Progenitor cell of endocrine pancreas (in vitro differentiated cells): ENCODE measurements at regions not wholly inside any gene's neighbourhood (a gene's known extent, or its start where the extent isn't known, plus 50 kb on each side); places are given as distances from the start of the nearest gene placed in this dataset.
A peak's percentile ranks its signal among the peaks of the same experiment; 100 is the strongest.

ENCODE experiments used
- DNase-seq: peaks from one replicate; pipeline ENCODE4 v3.0.0; 2021; ENCODE audit warnings: low spot score; ENCODE audit not compliant: unreplicated experiment
- H3K27ac Mint-ChIP-seq: 2 replicates; pipeline ENCODE4 v1.8.0; 2021; ENCODE audit warnings: mild to moderate bottlenecking, moderate library complexity, mixed read lengths
- H3K27me3 Mint-ChIP-seq: 2 replicates; pipeline ENCODE4 v1.8.0; 2021; ENCODE audit warnings: mixed read lengths
- H3K36me3 Mint-ChIP-seq: 2 replicates; pipeline ENCODE4 v1.8.0; 2022; ENCODE audit warnings: mixed read lengths; ENCODE audit not compliant: insufficient read depth
- H3K4me1 Mint-ChIP-seq: 2 replicates; pipeline ENCODE4 v1.8.0; 2021; ENCODE audit warnings: low read depth, mixed read lengths
- H3K4me3 Mint-ChIP-seq: 2 replicates; pipeline ENCODE4 v1.8.0; 2021; ENCODE audit warnings: low read depth, mild to moderate bottlenecking, moderate library complexity, mixed read lengths
- H3K9me3 Mint-ChIP-seq: 2 replicates; pipeline ENCODE4 v1.8.0; 2021; ENCODE audit warnings: low read depth, mixed read lengths
- TF ChIP-seq, protein P1 (sequence below): fragments of 200-600 bp; sonication (generic); IDR thresholded peaks from one replicate; pipeline ENCODE4 v1.5.0; 2021; ENCODE audit warnings: antibody characterized with exemption, mild to moderate bottlenecking; ENCODE audit not compliant: unreplicated experiment

DNA sequence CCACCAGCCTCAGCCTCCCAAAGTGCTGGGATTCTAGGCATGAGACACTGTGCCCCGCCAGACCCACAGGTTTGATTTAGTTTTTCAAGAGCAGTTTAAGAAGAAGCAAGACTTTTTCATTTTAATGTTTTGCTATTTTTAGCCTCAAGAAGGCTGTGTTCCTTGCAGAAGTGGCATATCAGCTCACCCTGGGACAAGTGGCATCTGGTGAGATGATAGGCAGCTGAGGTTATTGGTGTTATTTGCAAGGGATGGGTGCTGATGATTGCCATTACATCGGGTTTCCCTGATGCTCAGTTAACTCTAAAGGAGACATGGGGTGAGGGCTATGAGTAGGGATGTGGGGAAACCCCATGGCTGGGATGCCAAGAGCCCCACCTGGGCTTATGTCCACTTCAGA is 120.4 kb downstream of the MXRA5 start:
- H3K4me1 Mint-ChIP-seq, result no peaks in the 10 kb centered on the region

DNA sequence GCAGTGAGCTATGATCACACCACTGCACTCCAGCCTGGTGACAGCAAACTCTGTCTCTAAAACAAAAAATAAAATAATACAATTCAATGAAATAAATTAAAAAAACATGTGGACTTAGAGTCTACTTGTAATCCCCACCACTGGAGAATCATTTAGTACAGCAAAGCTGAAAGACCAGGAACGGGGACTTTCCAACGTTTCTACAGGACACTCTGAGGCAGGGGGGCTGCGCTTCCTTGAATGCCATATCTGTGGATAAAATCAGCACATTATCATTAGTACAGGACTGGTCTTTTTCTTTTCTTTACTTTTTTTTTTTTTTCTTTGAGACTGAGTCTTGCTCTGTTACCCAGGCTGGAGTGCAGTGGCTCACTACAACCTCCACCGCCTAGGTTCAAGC is 124.8 kb downstream of the MXRA5 start:
- DNase-seq, result no peak
- no peak overlapping the region for H3K4me3 Mint-ChIP-seq
- H3K9me3 Mint-ChIP-seq, result no peaks in the 10 kb centered on the region
- no peaks in the 10 kb centered on the region for H3K36me3 Mint-ChIP-seq
- TF ChIP-seq, protein P1, sequence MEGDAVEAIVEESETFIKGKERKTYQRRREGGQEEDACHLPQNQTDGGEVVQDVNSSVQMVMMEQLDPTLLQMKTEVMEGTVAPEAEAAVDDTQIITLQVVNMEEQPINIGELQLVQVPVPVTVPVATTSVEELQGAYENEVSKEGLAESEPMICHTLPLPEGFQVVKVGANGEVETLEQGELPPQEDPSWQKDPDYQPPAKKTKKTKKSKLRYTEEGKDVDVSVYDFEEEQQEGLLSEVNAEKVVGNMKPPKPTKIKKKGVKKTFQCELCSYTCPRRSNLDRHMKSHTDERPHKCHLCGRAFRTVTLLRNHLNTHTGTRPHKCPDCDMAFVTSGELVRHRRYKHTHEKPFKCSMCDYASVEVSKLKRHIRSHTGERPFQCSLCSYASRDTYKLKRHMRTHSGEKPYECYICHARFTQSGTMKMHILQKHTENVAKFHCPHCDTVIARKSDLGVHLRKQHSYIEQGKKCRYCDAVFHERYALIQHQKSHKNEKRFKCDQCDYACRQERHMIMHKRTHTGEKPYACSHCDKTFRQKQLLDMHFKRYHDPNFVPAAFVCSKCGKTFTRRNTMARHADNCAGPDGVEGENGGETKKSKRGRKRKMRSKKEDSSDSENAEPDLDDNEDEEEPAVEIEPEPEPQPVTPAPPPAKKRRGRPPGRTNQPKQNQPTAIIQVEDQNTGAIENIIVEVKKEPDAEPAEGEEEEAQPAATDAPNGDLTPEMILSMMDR, result no peak
- H3K27ac Mint-ChIP-seq, result no peak overlapping the region
- H3K27me3 Mint-ChIP-seq, result no peaks in the 10 kb centered on the region
- H3K4me1 Mint-ChIP-seq, result no peaks in the 10 kb centered on the region

More for the DNA sequence above, 120.4 kb downstream of the MXRA5 start:
- TF ChIP-seq, protein P1, result no peak
- no peaks in the 10 kb centered on the region for H3K36me3 Mint-ChIP-seq
- H3K27ac Mint-ChIP-seq, result no peak overlapping the region
- H3K9me3 Mint-ChIP-seq, result no peaks in the 10 kb centered on the region
- H3K4me3 Mint-ChIP-seq, result no peak overlapping the region
- DNase-seq, result no peak
- H3K27me3 Mint-ChIP-seq, result no peaks in the 10 kb centered on the region

DNA sequence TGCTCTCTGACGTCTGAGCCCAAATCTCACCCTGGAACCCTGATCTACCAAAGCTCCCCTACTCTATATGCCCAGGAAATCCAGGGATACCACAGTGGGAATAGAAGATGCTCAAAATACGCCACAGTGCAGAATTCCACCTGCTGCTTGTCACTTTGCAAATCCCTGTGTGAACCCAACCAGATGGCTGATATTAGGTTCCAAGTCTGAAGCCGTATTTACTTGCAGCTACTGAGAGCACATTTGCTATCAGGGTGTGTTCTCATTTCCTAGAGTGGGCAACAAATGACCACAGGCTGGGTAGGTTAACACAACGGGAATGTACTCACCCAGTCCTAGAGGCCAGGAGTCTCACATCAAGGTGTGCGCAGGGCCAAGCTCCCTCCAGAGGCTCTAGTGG is 126.8 kb downstream of the MXRA5 start:
- DNase-seq, result no peak
- Mint-ChIP-seq H3K36me3 (no peaks in the 10 kb centered on the region), H3K4me3 (no peak overlapping the region), H3K27ac (no peak overlapping the region), H3K9me3 (peaks cover under 1% of the 10 kb centered on the region), H3K27me3 (peaks cover 2% of the 10 kb centered on the region), H3K4me1 (no peaks in the 10 kb centered on the region)
- TF ChIP-seq, protein P1, result no peak

DNA sequence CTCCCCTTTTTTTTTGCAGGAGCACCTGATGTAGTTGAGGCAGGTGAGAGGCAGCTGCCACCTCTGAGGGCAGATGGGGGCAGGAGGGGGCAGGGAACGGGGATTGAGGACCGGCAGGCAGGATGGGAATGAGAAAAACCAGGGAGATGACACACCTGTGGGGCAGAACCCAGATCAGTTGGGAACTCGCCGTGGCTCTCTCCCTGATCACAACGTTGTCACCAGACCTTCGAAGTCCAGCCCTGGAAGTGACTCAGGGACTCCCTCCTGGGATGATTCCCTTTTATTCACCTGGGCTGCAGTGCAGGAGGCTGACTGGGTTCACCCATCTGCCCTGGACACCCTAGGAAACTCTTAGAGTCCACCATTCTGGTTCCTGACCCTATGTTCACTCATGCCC is 127.2 kb downstream of the MXRA5 start:
- TF ChIP-seq, protein P1, result no peak
- no peaks in the 10 kb centered on the region for H3K4me1 Mint-ChIP-seq

DNA sequence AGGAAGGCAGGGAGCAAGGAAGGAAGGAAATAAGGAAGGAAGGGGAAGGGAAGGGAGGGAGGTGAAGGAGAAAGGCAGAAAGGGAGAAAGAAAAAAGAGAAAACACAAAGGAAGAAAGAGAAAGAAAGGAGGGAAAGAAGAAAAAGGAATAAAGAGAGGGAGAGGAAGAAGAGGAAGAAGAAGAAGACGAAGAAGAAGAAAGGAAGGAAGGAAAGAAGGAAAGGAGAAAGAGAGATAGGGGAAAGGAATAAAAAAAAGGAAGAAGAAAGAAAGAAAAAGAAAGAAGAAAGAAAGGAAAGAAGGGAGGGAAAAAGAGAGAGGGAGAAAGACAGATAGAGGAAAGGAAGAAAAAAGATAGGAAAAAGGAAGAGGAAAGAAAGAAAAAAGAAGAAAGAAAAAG is 128.0 kb downstream of the MXRA5 start:
- Mint-ChIP-seq H3K4me1 (no peaks in the 10 kb centered on the region), H3K36me3 (no peaks in the 10 kb centered on the region), H3K4me3 (no peak overlapping the region), H3K27me3 (peaks cover 2% of the 10 kb centered on the region), H3K9me3 (peaks cover 3% of the 10 kb centered on the region), H3K27ac (no peak overlapping the region)
- no peak for DNase-seq
- TF ChIP-seq, protein P1, result no peak

More for the DNA sequence above, 127.2 kb downstream of the MXRA5 start:
- Mint-ChIP-seq H3K27me3 (peaks cover 2% of the 10 kb centered on the region), H3K4me3 (no peak overlapping the region), H3K36me3 (no peaks in the 10 kb centered on the region), H3K9me3 (peaks cover 3% of the 10 kb centered on the region), H3K27ac (peak overlapping the region; percentile 18)
- DNase-seq, result no peak
